HG02970 (cell line): ENCODE measurements at regions not wholly inside any gene's neighbourhood (a gene's known extent, or its start where the extent isn't known, plus 50 kb on each side); places are given as distances from the start of the nearest gene placed in this dataset.
A peak's percentile ranks its signal among the peaks of the same experiment; 100 is the strongest.

Experiments
- ATAC-seq: cut with Tn5 transposase; IDR thresholded peaks from one replicate; pipeline ENCODE4 v1.9.1; 2021; ENCODE audit warnings: mild to moderate bottlenecking, moderate library complexity, moderate number of reproducible peaks; ENCODE audit not compliant: unreplicated experiment, low FRiP score

GRCh38 chr11:13103962-13104554 is 94.9 kb downstream of the RASSF10 start:
- ATAC-seq: no peak

GRCh38 chr11:13104619-13105236 is 95.6 kb downstream of the RASSF10 start:
- no peak for ATAC-seq

GRCh38 chr11:13105237-13105844 is 96.2 kb downstream of the RASSF10 start:
- peak; percentile 56 for ATAC-seq

- ATAC-seq: no peak
These were observed 98.5 kb downstream of the RASSF10 start for GRCh38 chr11:13107544-13108044.

- no peak for ATAC-seq
These were observed 99.3 kb downstream of the RASSF10 start for GRCh38 chr11:13108416-13108815.

GRCh38 chr11:13109616-13110015 is 100.5 kb downstream of the RASSF10 start:
- no peak for ATAC-seq

- no peak for ATAC-seq
These were observed 101.0 kb downstream of the RASSF10 start for GRCh38 chr11:13110145-13110544.

GRCh38 chr11:13110929-13111812 is 102.1 kb downstream of the RASSF10 start:
- no peak for ATAC-seq

- ATAC-seq: no peak
These were observed 102.7 kb downstream of the RASSF10 start for GRCh38 chr11:13111813-13112130.

- no peak for ATAC-seq
These were observed 105.7 kb downstream of the RASSF10 start for GRCh38 chr11:13114566-13115379.

GRCh38 chr11:13115380-13115675 is 106.2 kb downstream of the RASSF10 start:
- ATAC-seq: no peak

GRCh38 chr11:13116491-13116890 is 107.4 kb downstream of the RASSF10 start:
- no peak for ATAC-seq

- ATAC-seq: no peak
These were observed 108.2 kb downstream of the RASSF10 start for GRCh38 chr11:13117344-13117743.

- no peak for ATAC-seq
These were observed 109.1 kb downstream of the RASSF10 start for GRCh38 chr11:13118194-13118593.

- no peak for ATAC-seq
These were observed 109.5 kb downstream of the RASSF10 start for GRCh38 chr11:13118650-13119049.

- ATAC-seq: no peak
These were observed 110.2 kb downstream of the RASSF10 start for GRCh38 chr11:13119361-13119760.

- ATAC-seq: no peak
These were observed 110.9 kb downstream of the RASSF10 start for GRCh38 chr11:13119941-13120520.

GRCh38 chr11:13120691-13121090 is 111.6 kb downstream of the RASSF10 start:
- ATAC-seq: no peak

GRCh38 chr11:13126430-13126829 is 117.3 kb downstream of the RASSF10 start:
- no peak for ATAC-seq

GRCh38 chr11:13127161-13127560 is 118.0 kb downstream of the RASSF10 start:
- ATAC-seq: no peak
